ENCODE measurements at regions not wholly inside any gene's neighbourhood (a gene's known extent, or its start where the extent isn't known, plus 50 kb on each side); places are given as distances from the start of the nearest gene placed in this dataset.

GRCh38 chr2:106631281-106631680, 144.1 kb downstream of the CD8B2 start:
- DNase-seq (ENCODE audit: low read depth, low spot score): no peak
- intact Hi-C loops (cut with micrococcal nuclease): no loop called here
- no peak overlapping the region for H3K4me3 ChIP-seq (replicated peaks in 1 of 2; ENCODE audit: low read depth in 1 of 2, low read length in 2 of 2)
- TF ChIP-seq JUND (IDR thresholded peaks at IDR 0.05) (no peak), MAX (IDR thresholded peaks at IDR 0.05) (no peak), POLR2A (IDR thresholded peaks at IDR 0.05; ENCODE audit: borderline replicate concordance, extremely low read depth, insufficient read depth, insufficient read length) (no peak), REST (IDR thresholded peaks at IDR 0.05; ENCODE audit: low read depth) (no peak), ATF3 (IDR thresholded peaks at IDR 0.05) (no peak), EGR1 (IDR thresholded peaks at IDR 0.05; ENCODE audit: low read depth) (no peak), FOSL1 (IDR thresholded peaks at IDR 0.05; ENCODE audit: low read depth) (no peak), CBX3 (IDR thresholded peaks at IDR 0.05; ENCODE audit: low read depth) (no peak), ELF1 (IDR thresholded peaks at IDR 0.05; ENCODE audit: borderline replicate concordance, low read depth) (no peak)
- 0 out of 2 replicates have a peak, but pooled peaks cover 5% of the 10 kb centered on the region for H3K27me3 ChIP-seq (ENCODE audit: insufficient read depth, low read length)
- H4K20me1 ChIP-seq (ENCODE audit: insufficient read depth): no peaks in the 10 kb centered on the region
- H3K4me2 ChIP-seq (ENCODE audit: low read length): no peak overlapping the region
- no peaks in the 10 kb centered on the region for H3K9me2 ChIP-seq (ENCODE audit: insufficient read depth)
- ChIA-PET RAD21 (ENCODE audit: low non-redundant PET in 1 of 2, low total read pairs in 2 of 2, uncharacterized antibody in 2 of 2, unreplicated experiment in 2 of 2) (no interaction called here), POLR2A (no interaction called here), CTCF (no interaction called here)
- no peak for ATAC-seq
- no peaks in the 10 kb centered on the region for H3K4me1 ChIP-seq (ENCODE audit: control insufficient read depth in 1 of 2, insufficient read depth in 2 of 2, low read length in 2 of 2)
- no peaks in the 10 kb centered on the region for H3K36me3 ChIP-seq (ENCODE audit: control insufficient read depth in 1 of 2, insufficient read depth in 2 of 2, low read length in 2 of 2)
- BruUV-seq (replicated peaks): no TSS peak
- peaks cover 0 to 3% of the 10 kb centered on the region in 2 experiments; a peak in 1 of 4 replicates for H3K9me3 ChIP-seq (ENCODE audit: control insufficient read depth in 1 of 2, insufficient read depth in 1 of 2, low read depth in 1 of 2, low read length in 2 of 2)
- H2AFZ ChIP-seq (ENCODE audit: low read depth, low read length, poor library complexity, severe bottlenecking): no peak overlapping the region
- H3K9ac ChIP-seq (ENCODE audit: low read length): no peak overlapping the region
- no peaks in the 10 kb centered on the region for H3K79me2 ChIP-seq (ENCODE audit: insufficient read depth, low read length)
- H3K27ac ChIP-seq (ENCODE audit: low read depth, low read length): no peak overlapping the region

All from HCT116 (cell line).